Glutamatergic neuron (in vitro differentiated cells): ENCODE measurements at regions not wholly inside any gene's neighbourhood (a gene's known extent, or its start where the extent isn't known, plus 50 kb on each side); places are given as distances from the start of the nearest gene placed in this dataset.

Source experiments
- DNase-seq: peaks from one replicate; pipeline ENCODE4 v3.0.0; 2022
- H3K27ac Mint-ChIP-seq: one replicate; pipeline ENCODE4 v1.8.0; 2020; ENCODE audit warnings: mild to moderate bottlenecking, mixed read lengths, inconsistent platforms; ENCODE audit not compliant: unreplicated experiment
- H3K27me3 Mint-ChIP-seq: one replicate; pipeline ENCODE4 v1.8.0; 2020; ENCODE audit warnings: mild to moderate bottlenecking, moderate library complexity, mixed read lengths, inconsistent platforms; ENCODE audit not compliant: unreplicated experiment
- H3K36me3 Mint-ChIP-seq: one replicate; pipeline ENCODE4 v1.8.0; 2020; ENCODE audit warnings: mild to moderate bottlenecking, mixed read lengths, inconsistent platforms; ENCODE audit not compliant: unreplicated experiment
- H3K4me1 Mint-ChIP-seq: one replicate; pipeline ENCODE4 v1.8.0; 2020; ENCODE audit warnings: mild to moderate bottlenecking, low read depth, mixed read lengths, inconsistent platforms; ENCODE audit not compliant: unreplicated experiment
- H3K4me3 Mint-ChIP-seq: one replicate; pipeline ENCODE4 v1.8.0; 2020; ENCODE audit warnings: mild to moderate bottlenecking, mixed read lengths, inconsistent platforms; ENCODE audit not compliant: unreplicated experiment
- H3K9me3 Mint-ChIP-seq: one replicate; pipeline ENCODE4 v1.8.0; 2020; ENCODE audit warnings: mild to moderate bottlenecking, moderate library complexity, mixed read lengths, inconsistent platforms; ENCODE audit not compliant: unreplicated experiment
- CTCF ChIP-seq: fragments of 200-600 bp; sonication (generic); IDR thresholded peaks from one replicate; pipeline ENCODE4 v1.5.0; 2021; ENCODE audit not compliant: partially characterized antibody, unreplicated experiment

- Mint-ChIP-seq H3K9me3 (peaks cover 6% of the 10 kb centered on the region), H3K27me3 (peaks cover 6% of the 10 kb centered on the region), H3K4me3 (no peak overlapping the region), H3K36me3 (peaks cover 11% of the 10 kb centered on the region), H3K27ac (no peak overlapping the region), H3K4me1 (peaks cover 8% of the 10 kb centered on the region)
- DNase-seq = no peak
- TF ChIP-seq CTCF = no peak
These were observed 295.1 kb upstream of the SFSWAP start for GRCh38 chr12:131415781-131416180.

- H3K27ac Mint-ChIP-seq = no peak overlapping the region
- peaks cover 3% of the 10 kb centered on the region for H3K27me3 Mint-ChIP-seq
- peaks cover 19% of the 10 kb centered on the region for H3K36me3 Mint-ChIP-seq
- H3K4me3 Mint-ChIP-seq = no peak overlapping the region
- no peak for TF ChIP-seq CTCF
- H3K9me3 Mint-ChIP-seq = peaks cover 3% of the 10 kb centered on the region
- DNase-seq = no peak
- H3K4me1 Mint-ChIP-seq = no peaks in the 10 kb centered on the region
These were observed 292.8 kb upstream of the SFSWAP start for GRCh38 chr12:131418121-131418520.

- no peak for DNase-seq
- no peak for TF ChIP-seq CTCF
- Mint-ChIP-seq H3K9me3 (peaks cover 6% of the 10 kb centered on the region), H3K36me3 (peaks cover 27% of the 10 kb centered on the region), H3K4me3 (no peak overlapping the region), H3K27me3 (peaks cover 3% of the 10 kb centered on the region), H3K27ac (no peak overlapping the region), H3K4me1 (no peaks in the 10 kb centered on the region)
These were observed 292.0 kb upstream of the SFSWAP start for GRCh38 chr12:131418884-131419283.

GRCh38 chr12:131420867-131421447, 289.9 kb upstream of the SFSWAP start:
- no peak overlapping the region for H3K4me3 Mint-ChIP-seq
- no peak for DNase-seq
- H3K36me3 Mint-ChIP-seq = peaks cover 45% of the 10 kb centered on the region
- no peak overlapping the region for H3K27ac Mint-ChIP-seq
- no peak for TF ChIP-seq CTCF
- H3K27me3 Mint-ChIP-seq = peaks cover 3% of the 10 kb centered on the region
- no peaks in the 10 kb centered on the region for H3K4me1 Mint-ChIP-seq
- H3K9me3 Mint-ChIP-seq = peaks cover 6% of the 10 kb centered on the region

- H3K27ac Mint-ChIP-seq = no peak overlapping the region
- TF ChIP-seq CTCF = no peak
- H3K9me3 Mint-ChIP-seq = peaks cover 6% of the 10 kb centered on the region
These were observed 289.2 kb upstream of the SFSWAP start for GRCh38 chr12:131421509-131422186.

More at GRCh38 chr12:131421509-131422186, 289.2 kb upstream of the SFSWAP start:
- H3K4me3 Mint-ChIP-seq = no peak overlapping the region
- no peaks in the 10 kb centered on the region for H3K4me1 Mint-ChIP-seq
- H3K36me3 Mint-ChIP-seq = peaks cover 50% of the 10 kb centered on the region
- peaks cover 3% of the 10 kb centered on the region for H3K27me3 Mint-ChIP-seq
- no peak for DNase-seq
